ENCODE measurements at regions not wholly inside any gene's neighbourhood (a gene's known extent, or its start where the extent isn't known, plus 50 kb on each side); places are given as distances from the start of the nearest gene placed in this dataset.

DNA sequence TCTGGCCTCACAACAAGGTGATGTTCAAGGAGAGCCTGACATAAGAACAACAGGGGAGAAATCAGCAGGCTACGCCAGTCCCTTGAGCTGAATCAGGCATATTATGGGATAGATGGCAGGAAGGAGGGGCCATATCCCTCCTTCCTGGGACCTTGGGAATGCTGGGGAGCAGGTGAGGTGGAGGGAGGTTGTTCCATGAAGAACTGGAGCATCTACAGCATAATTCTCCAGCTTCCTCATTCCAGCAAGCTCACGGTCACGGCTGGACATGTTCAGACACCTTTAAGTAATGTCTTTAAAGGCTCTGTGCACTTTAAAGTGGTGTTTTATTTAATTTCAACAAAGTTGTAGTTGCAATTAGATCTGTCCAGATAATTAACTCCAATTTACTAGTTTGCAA is 780.5 kb downstream of the TYW1 start:
- Histone ChIP-seq H3K4me1 (ENCODE audit: insufficient read depth) (no peaks in the 10 kb centered on the region), H3K4me2 (ENCODE audit: unreplicated experiment) (no peak overlapping the region), H3K9me3 (ENCODE audit: low read depth) (no peaks in the 10 kb centered on the region), H4K20me1 (ENCODE audit: insufficient read depth) (no peaks in the 10 kb centered on the region), H3F3A (ENCODE audit: insufficient read depth) (no peaks in the 10 kb centered on the region), H3K79me2 (ENCODE audit: insufficient read depth) (no peaks in the 10 kb centered on the region), H3K4me3 (no peak overlapping the region), H3K27ac (no peak overlapping the region), H3K9me2 (ENCODE audit: insufficient read depth) (no peaks in the 10 kb centered on the region), H3K36me3 (ENCODE audit: low read depth) (no peaks in the 10 kb centered on the region), H3K9ac (no peak overlapping the region), H3K27me3 (replicated peaks; ENCODE audit: insufficient read depth) (no peaks in the 10 kb centered on the region), H2AFZ (no peak overlapping the region)
- in situ Hi-C loops (cut with MboI) = no loop called here
- TF ChIP-seq EZH2phosphoT487 (IDR thresholded peaks at IDR 0.05; ENCODE audit: insufficient read depth, low read depth) (no peak), EZH2 (IDR thresholded peaks at IDR 0.05; ENCODE audit: insufficient read depth, poor library complexity, severe bottlenecking) (no peak)
- 36 to 56% methylated on average over 3 of the region's 3 CpGs for WGBS, 2 experiments (ENCODE audit: low coverage in 1 of 2, low lambda C conversion rate in 2 of 2, missing lambda C conversion rate in 2 of 2)
- no peak for DNase-seq

DNA sequence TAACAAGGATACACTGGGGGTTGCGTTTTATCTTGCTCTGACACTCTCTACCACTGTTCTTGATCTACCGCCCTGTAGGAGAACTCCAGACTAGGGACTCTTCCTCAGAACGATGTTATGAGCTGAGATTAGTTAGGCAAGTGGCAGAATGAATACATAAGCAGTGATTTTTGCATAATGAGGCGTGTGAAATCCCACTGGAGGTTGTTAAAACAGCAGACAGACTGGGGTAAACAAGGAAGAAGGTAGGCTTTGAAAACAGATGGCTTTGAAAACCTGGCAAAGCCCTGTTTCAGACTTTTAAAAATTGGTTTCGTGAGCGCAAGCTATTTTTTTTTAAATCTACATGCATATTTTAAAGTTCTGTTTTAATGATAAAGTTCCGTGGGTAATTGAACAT is 785.2 kb downstream of the TYW1 start:
- Histone ChIP-seq H4K20me1 (ENCODE audit: insufficient read depth) (no peaks in the 10 kb centered on the region), H3K9ac (no peak overlapping the region), H3K4me1 (ENCODE audit: insufficient read depth) (no peaks in the 10 kb centered on the region), H3F3A (ENCODE audit: insufficient read depth) (no peaks in the 10 kb centered on the region), H3K9me3 (ENCODE audit: low read depth) (no peaks in the 10 kb centered on the region), H3K36me3 (ENCODE audit: low read depth) (no peaks in the 10 kb centered on the region), H2AFZ (no peak overlapping the region), H3K4me3 (no peak overlapping the region), H3K4me2 (ENCODE audit: unreplicated experiment) (no peak overlapping the region), H3K27ac (no peak overlapping the region), H3K79me2 (ENCODE audit: insufficient read depth) (no peaks in the 10 kb centered on the region), H3K9me2 (ENCODE audit: insufficient read depth) (no peaks in the 10 kb centered on the region), H3K27me3 (replicated peaks; ENCODE audit: insufficient read depth) (no peaks in the 10 kb centered on the region)
- no peak for DNase-seq
- in situ Hi-C loops (cut with MboI) = no loop called here
- TF ChIP-seq EZH2 (IDR thresholded peaks at IDR 0.05; ENCODE audit: insufficient read depth, poor library complexity, severe bottlenecking) = no peak
- no peak for TF ChIP-seq EZH2phosphoT487 (IDR thresholded peaks at IDR 0.05; ENCODE audit: insufficient read depth, low read depth)
- WGBS, 2 experiments (ENCODE audit: low coverage in 1 of 2, low lambda C conversion rate in 2 of 2, missing lambda C conversion rate in 2 of 2) = 31 to 32% methylated on average over 7 of the region's 7 CpGs

DNA sequence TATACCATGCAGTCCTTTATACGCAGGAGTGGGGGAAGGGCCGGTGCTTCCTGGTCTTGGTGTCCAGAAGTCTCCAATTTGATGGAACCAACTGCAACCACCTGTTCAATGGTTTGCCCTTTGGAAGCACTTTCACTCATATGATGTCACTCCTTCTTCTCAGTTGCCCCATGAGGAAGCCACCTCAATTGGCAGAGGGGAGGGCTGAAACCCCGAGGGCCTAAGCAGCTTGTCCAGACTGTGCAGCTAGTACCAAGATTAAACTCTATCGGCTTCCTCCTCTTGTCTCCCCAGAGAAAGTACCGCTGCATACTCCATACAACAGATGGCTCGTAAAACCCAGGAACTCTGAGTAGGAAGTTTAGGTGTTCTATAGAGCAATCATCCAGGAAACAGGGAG is 789.4 kb downstream of the TYW1 start:
- Histone ChIP-seq H3K9me3 (ENCODE audit: low read depth) (no peaks in the 10 kb centered on the region), H4K20me1 (ENCODE audit: insufficient read depth) (no peaks in the 10 kb centered on the region), H3K4me3 (no peak overlapping the region), H3K4me2 (ENCODE audit: unreplicated experiment) (no peak overlapping the region), H3K79me2 (ENCODE audit: insufficient read depth) (no peaks in the 10 kb centered on the region), H3K9me2 (ENCODE audit: insufficient read depth) (no peaks in the 10 kb centered on the region), H3K36me3 (ENCODE audit: low read depth) (no peaks in the 10 kb centered on the region), H2AFZ (no peak overlapping the region), H3K4me1 (ENCODE audit: insufficient read depth) (no peaks in the 10 kb centered on the region), H3K27ac (no peak overlapping the region), H3K9ac (no peak overlapping the region), H3K27me3 (replicated peaks; ENCODE audit: insufficient read depth) (no peaks in the 10 kb centered on the region), H3F3A (ENCODE audit: insufficient read depth) (no peaks in the 10 kb centered on the region)
- DNase-seq = no peak
- TF ChIP-seq EZH2phosphoT487 (IDR thresholded peaks at IDR 0.05; ENCODE audit: insufficient read depth, low read depth) = no peak
- no peak for TF ChIP-seq EZH2 (IDR thresholded peaks at IDR 0.05; ENCODE audit: insufficient read depth, poor library complexity, severe bottlenecking)
- in situ Hi-C loops (cut with MboI) = no loop called here
- 64 to 68% methylated on average over 6 of the region's 6 CpGs for WGBS, 2 experiments (ENCODE audit: low coverage in 1 of 2, low lambda C conversion rate in 2 of 2, missing lambda C conversion rate in 2 of 2)

DNA sequence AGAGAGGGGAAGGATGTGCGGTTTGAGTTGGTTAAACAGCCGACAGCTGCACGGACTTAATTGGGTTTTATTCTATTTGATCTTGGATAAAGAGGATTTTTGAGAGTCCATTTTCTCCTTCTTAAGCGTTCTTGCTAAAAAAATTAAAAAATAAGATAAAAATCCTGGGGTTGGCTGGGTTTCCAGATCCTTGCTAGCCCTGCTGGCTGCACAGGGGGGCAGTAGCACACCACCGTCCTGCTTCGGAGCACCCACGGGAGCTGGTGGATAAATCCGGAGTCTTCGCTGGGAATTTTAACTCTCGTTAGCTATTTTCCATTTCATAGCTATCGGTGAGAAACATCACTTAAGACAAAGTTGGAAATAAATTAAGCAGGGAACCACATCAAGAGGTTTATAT is 792.0 kb downstream of the TYW1 start:
- no peaks in the 10 kb centered on the region for H3K9me2 ChIP-seq (ENCODE audit: insufficient read depth)
- no peaks in the 10 kb centered on the region for H3K27me3 ChIP-seq (replicated peaks; ENCODE audit: insufficient read depth)
- no peak overlapping the region for H3K4me2 ChIP-seq (ENCODE audit: unreplicated experiment)
- no peaks in the 10 kb centered on the region for H4K20me1 ChIP-seq (ENCODE audit: insufficient read depth)
- no peaks in the 10 kb centered on the region for H3K4me1 ChIP-seq (ENCODE audit: insufficient read depth)
- TF ChIP-seq EZH2 (IDR thresholded peaks at IDR 0.05; ENCODE audit: insufficient read depth, poor library complexity, severe bottlenecking) (no peak), EZH2phosphoT487 (IDR thresholded peaks at IDR 0.05; ENCODE audit: insufficient read depth, low read depth) (no peak)
- no peaks in the 10 kb centered on the region for H3K79me2 ChIP-seq (ENCODE audit: insufficient read depth)
- no peak overlapping the region for H3K9ac ChIP-seq
- no peak overlapping the region for H2AFZ ChIP-seq
- no peaks in the 10 kb centered on the region for H3F3A ChIP-seq (ENCODE audit: insufficient read depth)
- in situ Hi-C loops (cut with MboI) = no loop called here
- no peaks in the 10 kb centered on the region for H3K9me3 ChIP-seq (ENCODE audit: low read depth)
- no peaks in the 10 kb centered on the region for H3K36me3 ChIP-seq (ENCODE audit: low read depth)
- WGBS, 2 experiments (ENCODE audit: low coverage in 1 of 2, low lambda C conversion rate in 2 of 2, missing lambda C conversion rate in 2 of 2) = 11 to 13% methylated on average over 11 of the region's 11 CpGs
- no peak overlapping the region for H3K4me3 ChIP-seq
- peak; percentile 39 for DNase-seq
- no peak overlapping the region for H3K27ac ChIP-seq

DNA sequence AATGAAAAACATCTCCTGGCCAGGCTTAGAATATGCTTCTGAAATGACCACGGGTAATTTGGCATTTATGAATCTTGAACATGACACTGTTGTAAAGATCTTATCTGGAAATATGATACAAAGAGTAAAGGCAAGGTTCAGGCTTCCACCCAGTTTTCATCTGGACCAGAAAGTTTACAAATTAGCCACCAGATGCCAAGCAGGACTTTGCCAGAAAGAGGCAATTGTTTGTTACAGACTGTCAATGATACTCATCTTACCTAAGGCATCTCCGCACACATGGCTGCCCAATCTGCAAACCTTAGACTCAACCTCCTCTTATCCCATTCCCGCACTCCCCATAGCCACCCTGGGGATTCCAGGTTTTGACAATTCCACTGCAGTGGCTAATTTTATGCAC is 795.3 kb downstream of the TYW1 start:
- Histone ChIP-seq H3K27me3 (replicated peaks; ENCODE audit: insufficient read depth) (no peaks in the 10 kb centered on the region), H3K4me3 (no peak overlapping the region), H3K79me2 (ENCODE audit: insufficient read depth) (no peaks in the 10 kb centered on the region), H3K4me2 (ENCODE audit: unreplicated experiment) (no peak overlapping the region), H3K27ac (no peak overlapping the region), H3K36me3 (ENCODE audit: low read depth) (no peaks in the 10 kb centered on the region), H3K4me1 (ENCODE audit: insufficient read depth) (no peaks in the 10 kb centered on the region), H4K20me1 (ENCODE audit: insufficient read depth) (no peaks in the 10 kb centered on the region), H3K9me2 (ENCODE audit: insufficient read depth) (no peaks in the 10 kb centered on the region), H3K9me3 (ENCODE audit: low read depth) (no peaks in the 10 kb centered on the region), H3F3A (ENCODE audit: insufficient read depth) (no peaks in the 10 kb centered on the region), H3K9ac (no peak overlapping the region), H2AFZ (no peak overlapping the region)
- 28 to 48% methylated on average over 3 of the region's 3 CpGs for WGBS, 2 experiments (ENCODE audit: low coverage in 1 of 2, low lambda C conversion rate in 2 of 2, missing lambda C conversion rate in 2 of 2)
- in situ Hi-C loops (cut with MboI) = no loop called here
- no peak for DNase-seq
- TF ChIP-seq EZH2phosphoT487 (IDR thresholded peaks at IDR 0.05; ENCODE audit: insufficient read depth, low read depth) = no peak
- no peak for TF ChIP-seq EZH2 (IDR thresholded peaks at IDR 0.05; ENCODE audit: insufficient read depth, poor library complexity, severe bottlenecking)

All from GM23248 (cell line).